Heart left ventricle (tissue), 13 donors: ENCODE measurements at regions not wholly inside any gene's neighbourhood (a gene's known extent, or its start where the extent isn't known, plus 50 kb on each side); places are given as distances from the start of the nearest gene placed in this dataset.

ENCODE experiments used
- POLR2A ChIP-seq, 2 donors: fragments of 450-650 bp; IDR thresholded peaks; one replicate each; pipeline ENCODE4 v1.6.1; 2017; ENCODE audit warnings: antibody characterized with exemption in 2 of 2, mild to moderate bottlenecking in 2 of 2, moderate library complexity in 2 of 2
- TF ChIP-seq, protein P1 (sequence below), 12 donors: fragments of 200-600 bp; sonication (generic) in 4 of 12; IDR thresholded peaks; one replicate each; pipeline versions ENCODE4 v1.5.0 to v1.8.0; 2018 to 2022; ENCODE audit warnings: antibody characterized with exemption in 12 of 12, mild to moderate bottlenecking in 5 of 12
- donor health status: ischemic (EF 13 %, LVEDD 7.1; RV severe dilation, severe dysfunction).
- donor health status: DM: no; HTN: yes; CAD: no.
- donor health status: DM: no; HTN: no; CAD: no.
- donor health status: ischemic (EF 25% LVEDD 6.9; RV normal size, moderate dysfunction).
- donor health status: ischemic (EF 25% LVEDD 5.7; RV mildly dilated, moderate dysfunction).
- donor health status: ischemic (EF 35%, LVEDD 5.7; RV mildly dilated, moderate dysfunction).
- donor health status: nonischemic (EF 11% LVEDD 7.7; RV severe dilation, severe dysfunction).
- donor health status: DM: yes; HTN: yes; CAD: no.
- donor health status: PGD.
- donor health status: ischemic (EF 29% LVEDD 5.4; RV normal size, mild dysfunction).
- donor health status: nonischemic (EF 23%, LVEDD 6.1; RV moderate dilation, normal function).

DNA sequence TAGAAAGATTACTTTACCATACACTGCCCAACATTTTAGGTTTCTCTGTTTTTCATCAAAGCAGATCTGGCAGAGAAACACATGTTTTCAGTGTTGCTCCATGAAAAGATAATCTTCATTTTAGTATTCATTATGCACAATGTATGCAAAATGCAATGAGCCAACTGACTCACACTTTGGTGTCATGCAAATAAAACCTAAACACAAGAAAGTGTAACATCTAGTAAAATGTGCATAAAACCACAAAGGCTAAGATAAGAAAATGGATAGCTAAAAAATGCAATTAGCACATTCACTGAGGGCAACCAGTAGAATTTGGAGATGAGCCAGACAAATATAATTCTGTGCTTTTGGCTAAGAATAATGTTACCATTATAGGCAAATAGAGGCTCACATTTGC lies 203.5 kb upstream of the UBE2E3 start:
- TF ChIP-seq, protein P1, sequence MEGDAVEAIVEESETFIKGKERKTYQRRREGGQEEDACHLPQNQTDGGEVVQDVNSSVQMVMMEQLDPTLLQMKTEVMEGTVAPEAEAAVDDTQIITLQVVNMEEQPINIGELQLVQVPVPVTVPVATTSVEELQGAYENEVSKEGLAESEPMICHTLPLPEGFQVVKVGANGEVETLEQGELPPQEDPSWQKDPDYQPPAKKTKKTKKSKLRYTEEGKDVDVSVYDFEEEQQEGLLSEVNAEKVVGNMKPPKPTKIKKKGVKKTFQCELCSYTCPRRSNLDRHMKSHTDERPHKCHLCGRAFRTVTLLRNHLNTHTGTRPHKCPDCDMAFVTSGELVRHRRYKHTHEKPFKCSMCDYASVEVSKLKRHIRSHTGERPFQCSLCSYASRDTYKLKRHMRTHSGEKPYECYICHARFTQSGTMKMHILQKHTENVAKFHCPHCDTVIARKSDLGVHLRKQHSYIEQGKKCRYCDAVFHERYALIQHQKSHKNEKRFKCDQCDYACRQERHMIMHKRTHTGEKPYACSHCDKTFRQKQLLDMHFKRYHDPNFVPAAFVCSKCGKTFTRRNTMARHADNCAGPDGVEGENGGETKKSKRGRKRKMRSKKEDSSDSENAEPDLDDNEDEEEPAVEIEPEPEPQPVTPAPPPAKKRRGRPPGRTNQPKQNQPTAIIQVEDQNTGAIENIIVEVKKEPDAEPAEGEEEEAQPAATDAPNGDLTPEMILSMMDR (IDR thresholded peaks at IDR 0.05): no peak
- TF ChIP-seq POLR2A (IDR thresholded peaks at IDR 0.05): no peak
